ENCODE measurements at regions not wholly inside any gene's neighbourhood (a gene's known extent, or its start where the extent isn't known, plus 50 kb on each side); places are given as distances from the start of the nearest gene placed in this dataset.

DNA sequence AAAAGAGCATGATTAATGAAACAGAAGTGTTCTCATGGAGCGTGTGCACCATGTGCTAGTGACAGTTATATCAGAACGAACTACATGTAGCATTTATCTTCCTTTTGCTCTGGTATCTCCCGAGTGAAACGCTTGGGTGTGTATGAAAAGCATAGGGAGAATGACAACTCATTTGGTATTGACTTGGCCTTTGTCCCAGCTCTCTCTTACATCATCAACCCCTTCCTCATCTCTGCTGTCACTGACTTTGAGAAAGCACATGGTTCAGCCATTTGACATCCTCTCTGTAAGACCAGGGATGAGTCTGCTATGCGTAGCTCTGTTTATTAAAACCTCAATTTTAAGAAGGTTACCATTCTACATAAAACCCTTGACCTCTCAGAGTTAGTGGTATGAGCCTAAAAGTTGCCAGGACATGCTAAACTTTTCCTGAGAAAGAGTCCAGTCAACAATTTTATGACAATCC lies 201.0 kb downstream of the NRIP1 start:
- 62 to 63% methylated on average over 5 of the region's 5 CpGs for WGBS, 2 donors
- Histone ChIP-seq H3K27ac (no peak overlapping the region), H3K4me1 (peaks cover 9 to 45% (median 19%) of the 10 kb centered on the region in 3 donors), H3K4me3 (no peak overlapping the region), H3K36me3 (no peaks in the 10 kb centered on the region), H3K27me3 (no peaks in the 10 kb centered on the region), H3K9me3 (no peaks in the 10 kb centered on the region)
- TF ChIP-seq, protein P1, sequence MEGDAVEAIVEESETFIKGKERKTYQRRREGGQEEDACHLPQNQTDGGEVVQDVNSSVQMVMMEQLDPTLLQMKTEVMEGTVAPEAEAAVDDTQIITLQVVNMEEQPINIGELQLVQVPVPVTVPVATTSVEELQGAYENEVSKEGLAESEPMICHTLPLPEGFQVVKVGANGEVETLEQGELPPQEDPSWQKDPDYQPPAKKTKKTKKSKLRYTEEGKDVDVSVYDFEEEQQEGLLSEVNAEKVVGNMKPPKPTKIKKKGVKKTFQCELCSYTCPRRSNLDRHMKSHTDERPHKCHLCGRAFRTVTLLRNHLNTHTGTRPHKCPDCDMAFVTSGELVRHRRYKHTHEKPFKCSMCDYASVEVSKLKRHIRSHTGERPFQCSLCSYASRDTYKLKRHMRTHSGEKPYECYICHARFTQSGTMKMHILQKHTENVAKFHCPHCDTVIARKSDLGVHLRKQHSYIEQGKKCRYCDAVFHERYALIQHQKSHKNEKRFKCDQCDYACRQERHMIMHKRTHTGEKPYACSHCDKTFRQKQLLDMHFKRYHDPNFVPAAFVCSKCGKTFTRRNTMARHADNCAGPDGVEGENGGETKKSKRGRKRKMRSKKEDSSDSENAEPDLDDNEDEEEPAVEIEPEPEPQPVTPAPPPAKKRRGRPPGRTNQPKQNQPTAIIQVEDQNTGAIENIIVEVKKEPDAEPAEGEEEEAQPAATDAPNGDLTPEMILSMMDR (IDR thresholded peaks at IDR 0.05): no peak
- no peak for TF ChIP-seq POLR2A (IDR thresholded peaks at IDR 0.05)
- no peak for DNase-seq
- intact Hi-C loops (cut with DNase I): loop anchor here (10.0 kb wide), 1 partner anchor 621 kb away; no protein-coding TSS in a partner anchor

DNA sequence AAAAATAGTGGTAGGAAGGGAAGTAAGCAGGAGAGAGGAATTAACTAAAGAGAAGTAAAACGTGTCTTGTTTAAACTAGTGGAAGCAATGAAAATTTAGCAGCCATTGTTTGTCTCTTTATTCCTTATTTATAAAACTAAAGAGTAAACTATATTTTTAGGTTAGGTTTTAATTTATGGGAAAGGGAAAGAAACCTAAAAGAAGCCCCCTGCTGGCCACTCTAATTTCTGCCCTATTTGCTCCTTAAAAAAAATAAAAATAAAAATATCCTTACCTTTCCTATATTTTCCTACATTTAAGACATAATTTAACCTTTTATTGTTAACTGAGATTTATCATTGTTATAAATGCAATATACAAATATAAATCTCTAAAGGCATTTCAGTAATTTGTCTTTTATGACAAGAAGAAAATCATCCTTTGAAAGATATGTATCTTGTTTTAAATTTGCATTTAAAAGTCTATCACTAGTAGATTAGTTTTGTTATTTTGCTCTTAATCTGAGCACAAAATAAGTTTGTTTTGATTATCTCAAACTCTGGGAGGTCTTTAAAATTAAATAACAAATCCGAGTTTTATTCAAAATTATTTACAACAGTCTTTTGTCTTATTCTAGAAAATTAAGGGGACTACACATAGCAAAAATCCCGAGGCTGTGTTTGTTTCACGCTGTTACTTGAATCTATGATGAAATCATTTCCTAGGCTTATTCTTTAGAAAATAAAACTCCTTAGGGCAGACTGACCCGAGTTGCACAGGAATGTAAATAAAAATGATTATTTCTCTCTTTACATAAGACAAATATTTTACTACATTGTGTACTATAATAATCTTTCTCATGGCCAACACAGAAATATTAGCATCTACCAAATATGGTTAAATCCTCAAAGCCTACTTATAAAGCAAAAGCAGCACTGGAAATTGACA lies 201.7 kb downstream of the NRIP1 start:
- no peak overlapping the region for H3K27ac ChIP-seq
- no peaks in the 10 kb centered on the region for H3K9me3 ChIP-seq
- no peaks in the 10 kb centered on the region for H3K36me3 ChIP-seq
- DNase-seq: no peak
- TF ChIP-seq, protein P1 (IDR thresholded peaks at IDR 0.05): peak in 5 of 6 experiments; percentile 33 to 65 (median 53)
- no peak for TF ChIP-seq POLR2A (IDR thresholded peaks at IDR 0.05)
- intact Hi-C loops (cut with DNase I): loop anchor here (10.0 kb wide), 1 partner anchor 622 kb away; no protein-coding TSS in a partner anchor
- 27 to 35% methylated on average over 5 of the region's 5 CpGs for WGBS, 2 donors
- no peak overlapping the region for H3K4me3 ChIP-seq
- H3K27me3 ChIP-seq: no peaks in the 10 kb centered on the region
- peaks cover 2 to 38% (median 12%) of the 10 kb centered on the region in 3 donors for H3K4me1 ChIP-seq

GRCh38 chr21:14858311-14858710 lies 206.5 kb downstream of the NRIP1 start:
- intact Hi-C loops (cut with DNase I): no loop called here

GRCh38 chr21:14857529-14857928 lies 207.3 kb downstream of the NRIP1 start:
- Histone ChIP-seq H3K27ac (no peak overlapping the region), H3K36me3 (no peaks in the 10 kb centered on the region), H3K9me3 (no peaks in the 10 kb centered on the region), H3K4me1 (no peaks in the 10 kb centered on the region), H3K27me3 (no peaks in the 10 kb centered on the region), H3K4me3 (no peak overlapping the region)
- WGBS, 2 donors: 73 to 85% methylated on average over 2 of the region's 2 CpGs
- TF ChIP-seq, protein P1 (IDR thresholded peaks at IDR 0.05): no peak
- no peak for TF ChIP-seq POLR2A (IDR thresholded peaks at IDR 0.05)
- intact Hi-C loops (cut with DNase I): no loop called here
- DNase-seq: no peak

More at GRCh38 chr21:14858311-14858710, 206.5 kb downstream of the NRIP1 start:
- no peaks in the 10 kb centered on the region for H3K27me3 ChIP-seq
- H3K9me3 ChIP-seq: no peaks in the 10 kb centered on the region
- no peak for DNase-seq
- no peak overlapping the region for H3K27ac ChIP-seq
- H3K4me3 ChIP-seq: no peak overlapping the region
- no peak for TF ChIP-seq POLR2A (IDR thresholded peaks at IDR 0.05)
- TF ChIP-seq, protein P1 (IDR thresholded peaks at IDR 0.05): no peak
- H3K4me1 ChIP-seq: peaks cover 0 to 2% (median 0%) of the 10 kb centered on the region in 3 donors
- WGBS, 2 donors: 87 to 91% methylated on average over 2 of the region's 2 CpGs
- H3K36me3 ChIP-seq: no peaks in the 10 kb centered on the region

DNA sequence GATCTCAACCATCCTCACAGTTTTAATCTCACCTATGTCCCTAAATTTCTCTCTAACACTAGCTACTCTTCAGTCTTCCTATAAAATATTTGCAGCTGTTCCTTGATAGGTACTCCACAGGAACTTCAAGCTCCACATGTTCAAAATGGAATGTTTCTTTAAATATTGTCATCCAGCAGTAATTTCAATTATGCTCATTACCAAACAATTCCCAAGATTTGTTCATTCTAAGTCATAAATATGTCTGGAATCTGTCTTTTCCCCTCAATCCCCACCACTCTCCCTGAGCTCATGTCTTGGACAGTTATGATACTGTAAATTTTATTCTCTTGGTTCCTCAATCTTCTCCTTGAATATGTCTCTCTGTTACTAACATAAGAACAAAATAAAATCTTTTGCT lies 214.4 kb downstream of the NRIP1 start:
- TF ChIP-seq POLR2A (IDR thresholded peaks at IDR 0.05): no peak
- TF ChIP-seq, protein P1 (IDR thresholded peaks at IDR 0.05): no peak
- Histone ChIP-seq H3K4me3 (no peak overlapping the region), H3K27me3 (no peaks in the 10 kb centered on the region), H3K4me1 (no peaks in the 10 kb centered on the region), H3K27ac (no peak overlapping the region), H3K9me3 (no peaks in the 10 kb centered on the region), H3K36me3 (no peaks in the 10 kb centered on the region)
- no peak for DNase-seq
- intact Hi-C loops (cut with DNase I): no loop called here
